ENCODE measurements at regions not wholly inside any gene's neighbourhood (a gene's known extent, or its start where the extent isn't known, plus 50 kb on each side); places are given as distances from the start of the nearest gene placed in this dataset.

- Histone ChIP-seq H3K9me2 (replicated peaks; ENCODE audit: low read length) (no peaks in the 10 kb centered on the region), H3K36me3 (ENCODE audit: low read depth, low read length) (no peaks in the 10 kb centered on the region), H3K4me2 (ENCODE audit: low read length) (no peak overlapping the region), H3K9ac (ENCODE audit: low read length) (no peak overlapping the region), H3F3A (ENCODE audit: low read length, unreplicated experiment) (no peaks in the 10 kb centered on the region), H4K20me1 (ENCODE audit: low read length) (no peaks in the 10 kb centered on the region), H3K27me3 (ENCODE audit: low read length) (no peaks in the 10 kb centered on the region), H3K4me3 (ENCODE audit: low read length) (no peak overlapping the region), H3K9me3 (ENCODE audit: low read length) (no peaks in the 10 kb centered on the region), H3K4me1 (ENCODE audit: insufficient read depth, low read length) (no peaks in the 10 kb centered on the region), H3K27ac (ENCODE audit: low read length) (no peak overlapping the region), H3K79me2 (ENCODE audit: low read length) (no peaks in the 10 kb centered on the region), H2AFZ (ENCODE audit: low read length) (no peak overlapping the region)
- ATAC-seq (no peak), DNase-seq (no peak)
- BruUV-seq (replicated peaks), result no TSS peak
- TF ChIP-seq EZH2phosphoT487 (IDR thresholded peaks at IDR 0.05; ENCODE audit: borderline replicate concordance, low read length) (no peak), CTCF (conservative IDR thresholded peaks at IDR 0.05; ENCODE audit: low read depth, low read length) (no peak), EZH2 (IDR thresholded peaks at IDR 0.05; ENCODE audit: low read length, unreplicated experiment) (no peak)
- intact Hi-C loops (cut with micrococcal nuclease), result no loop called here
- ChIA-PET CTCF (no interaction called here), POLR2A (ENCODE audit: unreplicated experiment) (no interaction called here)
Measured at GRCh38 chr18:69216321-69216720, 184.4 kb upstream of the DOK6 start.

GRCh38 chr18:69217196-69218000, 183.3 kb upstream of the DOK6 start:
- DNase-seq, result no peak
- TF ChIP-seq EZH2 (IDR thresholded peaks at IDR 0.05; ENCODE audit: low read length, unreplicated experiment) (no peak), EZH2phosphoT487 (IDR thresholded peaks at IDR 0.05; ENCODE audit: borderline replicate concordance, low read length) (no peak), CTCF (conservative IDR thresholded peaks at IDR 0.05; ENCODE audit: low read depth, low read length) (no peak)
- Histone ChIP-seq H3K4me1 (ENCODE audit: insufficient read depth, low read length) (no peaks in the 10 kb centered on the region), H3K27ac (ENCODE audit: low read length) (no peak overlapping the region), H3F3A (ENCODE audit: low read length, unreplicated experiment) (no peaks in the 10 kb centered on the region), H2AFZ (ENCODE audit: low read length) (no peak overlapping the region), H3K79me2 (ENCODE audit: low read length) (no peaks in the 10 kb centered on the region), H3K36me3 (ENCODE audit: low read depth, low read length) (no peaks in the 10 kb centered on the region), H3K9me2 (replicated peaks; ENCODE audit: low read length) (no peaks in the 10 kb centered on the region), H3K9me3 (ENCODE audit: low read length) (no peaks in the 10 kb centered on the region), H3K9ac (ENCODE audit: low read length) (no peak overlapping the region), H4K20me1 (ENCODE audit: low read length) (no peaks in the 10 kb centered on the region), H3K4me3 (ENCODE audit: low read length) (no peak overlapping the region), H3K27me3 (ENCODE audit: low read length) (no peaks in the 10 kb centered on the region), H3K4me2 (ENCODE audit: low read length) (no peak overlapping the region)
- ChIA-PET POLR2A (ENCODE audit: unreplicated experiment) (no interaction called here), CTCF (no interaction called here)
- intact Hi-C loops (cut with micrococcal nuclease), result no loop called here
- no TSS peak for BruUV-seq (replicated peaks)
- no peak for ATAC-seq

GRCh38 chr18:69220529-69220928, 180.2 kb upstream of the DOK6 start:
- Histone ChIP-seq H3K4me2 (ENCODE audit: low read length) (no peak overlapping the region), H3F3A (ENCODE audit: low read length, unreplicated experiment) (no peaks in the 10 kb centered on the region), H3K9me2 (replicated peaks; ENCODE audit: low read length) (no peaks in the 10 kb centered on the region), H3K9me3 (ENCODE audit: low read length) (no peaks in the 10 kb centered on the region), H3K36me3 (ENCODE audit: low read depth, low read length) (no peaks in the 10 kb centered on the region), H3K9ac (ENCODE audit: low read length) (no peak overlapping the region), H4K20me1 (ENCODE audit: low read length) (no peaks in the 10 kb centered on the region), H3K27me3 (ENCODE audit: low read length) (no peaks in the 10 kb centered on the region), H3K4me3 (ENCODE audit: low read length) (no peak overlapping the region), H2AFZ (ENCODE audit: low read length) (no peak overlapping the region), H3K27ac (ENCODE audit: low read length) (no peak overlapping the region), H3K4me1 (ENCODE audit: insufficient read depth, low read length) (no peaks in the 10 kb centered on the region), H3K79me2 (ENCODE audit: low read length) (no peaks in the 10 kb centered on the region)
- no peak for TF ChIP-seq CTCF (conservative IDR thresholded peaks at IDR 0.05; ENCODE audit: low read depth, low read length)
- no peak for TF ChIP-seq EZH2phosphoT487 (IDR thresholded peaks at IDR 0.05; ENCODE audit: borderline replicate concordance, low read length)
- TF ChIP-seq EZH2 (IDR thresholded peaks at IDR 0.05; ENCODE audit: low read length, unreplicated experiment), result no peak
- ATAC-seq, result no peak
- intact Hi-C loops (cut with micrococcal nuclease), result no loop called here
- BruUV-seq (replicated peaks), result no TSS peak
- no peak for DNase-seq
- POLR2A ChIA-PET (ENCODE audit: unreplicated experiment), result no interaction called here
- CTCF ChIA-PET, result no interaction called here
